ENCODE measurements at regions not wholly inside any gene's neighbourhood (a gene's known extent, or its start where the extent isn't known, plus 50 kb on each side); places are given as distances from the start of the nearest gene placed in this dataset.
"Not testable (repeated sequence)": the region's sequence is repeated elsewhere in the genome, so short reads cannot be mapped to it uniquely, and the experiment has no call there.

DNA sequence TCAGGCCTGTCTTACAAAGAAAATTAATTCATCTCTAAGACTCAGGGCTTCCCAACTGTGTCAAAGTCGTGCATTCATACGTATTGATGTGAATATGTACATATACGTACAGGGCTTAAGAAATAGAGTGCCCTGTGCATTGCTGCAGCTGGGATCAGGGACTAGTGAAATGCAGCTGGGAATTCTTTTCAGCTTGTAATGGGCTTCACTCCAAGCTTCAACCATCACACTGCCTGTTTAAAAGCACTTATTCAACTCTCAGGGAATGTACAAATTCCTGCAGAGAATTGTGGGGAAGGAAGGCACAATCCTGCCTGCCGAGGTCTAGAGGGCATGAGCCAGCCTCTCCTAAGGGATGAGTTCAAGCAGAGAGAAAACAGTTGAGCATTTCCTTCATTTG, 59.6 kb upstream of the MAN2A1 start:
- peaks cover 5% of the 10 kb centered on the region for H3K4me1 Mint-ChIP-seq
- no peak for TF ChIP-seq CTCF (IDR thresholded peaks at IDR 0.05; ENCODE audit: unreplicated experiment)
- DNase-seq (ENCODE audit: low spot score in 2 of 2, unreplicated experiment in 2 of 2), result no peak
- H3K27me3 Mint-ChIP-seq (ENCODE audit: low read depth), result peaks cover 2% of the 10 kb centered on the region
- H3K9me3 Mint-ChIP-seq, result peaks cover 3% of the 10 kb centered on the region
- H3K36me3 Mint-ChIP-seq, result no peaks in the 10 kb centered on the region
- no peak overlapping the region for H3K4me3 Mint-ChIP-seq
- no peak overlapping the region for H3K27ac Mint-ChIP-seq

DNA sequence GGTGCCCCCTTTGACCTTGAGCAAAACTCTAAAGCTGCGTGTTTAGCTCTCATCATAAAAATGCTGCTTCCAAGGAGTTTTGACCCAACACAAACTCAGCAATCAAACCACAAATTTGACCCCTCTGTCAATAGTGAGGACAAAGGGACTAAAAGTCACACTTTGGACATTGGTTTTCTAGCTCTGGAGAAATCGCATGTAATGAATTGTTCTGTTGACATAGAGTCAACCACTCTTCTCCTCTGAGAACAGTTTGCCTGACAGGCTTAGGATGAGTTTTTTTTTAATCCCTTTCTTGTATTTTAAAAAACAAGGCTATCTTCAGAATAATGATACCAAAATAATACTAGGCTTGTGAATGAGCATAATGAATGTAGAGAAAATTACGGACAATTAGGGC, 61.1 kb upstream of the MAN2A1 start:
- Mint-ChIP-seq H3K27me3 (ENCODE audit: low read depth) (peaks cover 5% of the 10 kb centered on the region), H3K4me3 (no peak overlapping the region), H3K9me3 (peaks cover 4% of the 10 kb centered on the region), H3K4me1 (peaks cover 5% of the 10 kb centered on the region), H3K27ac (no peak overlapping the region), H3K36me3 (no peaks in the 10 kb centered on the region)
- DNase-seq (ENCODE audit: low spot score in 2 of 2, unreplicated experiment in 2 of 2), result no peak
- TF ChIP-seq CTCF (IDR thresholded peaks at IDR 0.05; ENCODE audit: unreplicated experiment), result no peak

GRCh38 chr5:109621266-109621665, 68.5 kb upstream of the MAN2A1 start:
- H3K27me3 Mint-ChIP-seq (ENCODE audit: low read depth), result not testable (repeated sequence)

GRCh38 chr5:109620651-109621050, 69.1 kb upstream of the MAN2A1 start:
- no peak overlapping the region for H3K27ac Mint-ChIP-seq
- no peaks in the 10 kb centered on the region for H3K36me3 Mint-ChIP-seq
- no peaks in the 10 kb centered on the region for H3K4me1 Mint-ChIP-seq
- peaks cover 4% of the 10 kb centered on the region for H3K9me3 Mint-ChIP-seq
- DNase-seq (ENCODE audit: low spot score in 2 of 2, unreplicated experiment in 2 of 2), result no peak
- TF ChIP-seq CTCF (IDR thresholded peaks at IDR 0.05; ENCODE audit: unreplicated experiment), result no peak
- peaks cover 5% of the 10 kb centered on the region for H3K27me3 Mint-ChIP-seq (ENCODE audit: low read depth)
- H3K4me3 Mint-ChIP-seq, result no peak overlapping the region

More at GRCh38 chr5:109621266-109621665, 68.5 kb upstream of the MAN2A1 start:
- not testable (repeated sequence) for H3K4me3 Mint-ChIP-seq; H3K36me3 Mint-ChIP-seq; H3K4me1 Mint-ChIP-seq; H3K27ac Mint-ChIP-seq; DNase-seq (ENCODE audit: low spot score in 2 of 2, unreplicated experiment in 2 of 2); H3K9me3 Mint-ChIP-seq

- TF ChIP-seq CTCF (IDR thresholded peaks at IDR 0.05; ENCODE audit: unreplicated experiment), result no peak
- Mint-ChIP-seq H3K4me3 (no peak overlapping the region), H3K4me1 (no peaks in the 10 kb centered on the region), H3K27ac (no peak overlapping the region), H3K9me3 (peaks cover under 1% of the 10 kb centered on the region), H3K27me3 (ENCODE audit: low read depth) (peaks cover 5% of the 10 kb centered on the region), H3K36me3 (no peaks in the 10 kb centered on the region)
- no peak for DNase-seq (ENCODE audit: low spot score in 2 of 2, unreplicated experiment in 2 of 2)
Measured at GRCh38 chr5:109619606-109620005, 70.1 kb upstream of the MAN2A1 start.

GRCh38 chr5:109619021-109619460, 70.7 kb upstream of the MAN2A1 start:
- DNase-seq (ENCODE audit: low spot score in 2 of 2, unreplicated experiment in 2 of 2), result no peak
- Mint-ChIP-seq H3K4me3 (no peak overlapping the region), H3K4me1 (no peaks in the 10 kb centered on the region), H3K9me3 (no peaks in the 10 kb centered on the region), H3K27ac (no peak overlapping the region), H3K36me3 (no peaks in the 10 kb centered on the region), H3K27me3 (ENCODE audit: low read depth) (peaks cover 5% of the 10 kb centered on the region)
- TF ChIP-seq CTCF (IDR thresholded peaks at IDR 0.05; ENCODE audit: unreplicated experiment), result no peak

All from mesothelial cell of epicardium (in vitro differentiated cells).